Mucosa of rectum (tissue), 2 donors: ENCODE measurements at regions not wholly inside any gene's neighbourhood (a gene's known extent, or its start where the extent isn't known, plus 50 kb on each side); places are given as distances from the start of the nearest gene placed in this dataset.

Source experiments
- H3K27ac ChIP-seq, 2 donors: one replicate each; pipeline ENCODE4 v1.7.0; 2013; ENCODE audit warnings: inconsistent platforms in 2 of 2, low read depth in 2 of 2, low read length in 2 of 2
- H3K27me3 ChIP-seq, 2 donors: one replicate each; pipeline ENCODE4 v1.7.0; 2013; ENCODE audit warnings: low read length in 2 of 2; ENCODE audit not compliant: control insufficient read depth in 2 of 2, insufficient read depth in 2 of 2
- H3K36me3 ChIP-seq, 2 donors: one replicate each; pipeline ENCODE4 v1.7.0; 2013; ENCODE audit warnings: low read length in 2 of 2; ENCODE audit not compliant: control insufficient read depth in 2 of 2, insufficient read depth in 2 of 2
- H3K4me1 ChIP-seq, 2 donors: one replicate each; pipeline ENCODE4 v1.7.0; 2013; ENCODE audit warnings: low read length in 2 of 2, mild to moderate bottlenecking in 1 of 2; ENCODE audit not compliant: control insufficient read depth in 2 of 2, insufficient read depth in 2 of 2
- H3K4me3 ChIP-seq, 2 donors: one replicate each; pipeline ENCODE4 v1.7.0; 2013; ENCODE audit warnings: low read length in 2 of 2
- H3K9ac ChIP-seq, 2 donors: one replicate each; pipeline ENCODE4 v1.7.0; 2013; ENCODE audit warnings: low read length in 2 of 2, low read depth in 1 of 2, mild to moderate bottlenecking in 1 of 2
- H3K9me3 ChIP-seq, 2 donors: one replicate each; pipeline ENCODE4 v1.7.0; 2013; ENCODE audit warnings: low read length in 2 of 2; ENCODE audit not compliant: control insufficient read depth in 2 of 2
- donor health status: healthy.
- donor health status: Normal muscosa, but diverticular disease.

DNA sequence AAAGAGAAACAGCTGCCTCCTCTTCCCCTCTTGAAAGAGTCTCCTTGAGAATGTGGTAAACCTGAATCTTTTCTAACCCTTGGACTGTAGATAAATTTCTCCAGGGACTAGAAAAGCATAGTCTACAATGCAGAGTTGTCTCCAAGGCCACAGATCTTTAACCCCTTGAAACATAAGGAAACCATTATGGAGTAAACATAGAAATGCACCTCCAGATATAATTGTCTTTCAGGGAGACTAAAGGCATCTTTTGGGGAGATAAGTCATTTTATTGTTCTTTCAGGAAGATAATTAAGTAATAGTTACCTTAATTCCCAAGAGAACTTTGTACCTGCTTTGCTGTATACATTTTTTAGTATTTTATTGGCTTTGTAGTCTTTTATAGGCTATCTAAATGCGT, 373.6 kb upstream of the GRIA1 start:
- Histone ChIP-seq H3K9ac (no peak overlapping the region), H3K4me1 (no peaks in the 10 kb centered on the region), H3K27me3 (no peaks in the 10 kb centered on the region), H3K36me3 (no peaks in the 10 kb centered on the region), H3K4me3 (no peak overlapping the region), H3K27ac (no peak overlapping the region), H3K9me3 (no peaks in the 10 kb centered on the region)

- Histone ChIP-seq H3K9me3 (no peaks in the 10 kb centered on the region), H3K36me3 (no peaks in the 10 kb centered on the region), H3K27me3 (no peaks in the 10 kb centered on the region), H3K4me3 (no peak overlapping the region), H3K4me1 (no peaks in the 10 kb centered on the region), H3K27ac (no peak overlapping the region), H3K9ac (no peak overlapping the region)
Measured at GRCh38 chr5:153118018-153118417, 372.5 kb upstream of the GRIA1 start.

GRCh38 chr5:153122403-153122802, 368.1 kb upstream of the GRIA1 start:
- no peak overlapping the region for H3K27ac ChIP-seq
- H3K4me1 ChIP-seq, result no peaks in the 10 kb centered on the region
- H3K27me3 ChIP-seq, result no peaks in the 10 kb centered on the region
- H3K9me3 ChIP-seq, result no peaks in the 10 kb centered on the region
- H3K4me3 ChIP-seq, result no peak overlapping the region
- no peak overlapping the region for H3K9ac ChIP-seq
- no peaks in the 10 kb centered on the region for H3K36me3 ChIP-seq

DNA sequence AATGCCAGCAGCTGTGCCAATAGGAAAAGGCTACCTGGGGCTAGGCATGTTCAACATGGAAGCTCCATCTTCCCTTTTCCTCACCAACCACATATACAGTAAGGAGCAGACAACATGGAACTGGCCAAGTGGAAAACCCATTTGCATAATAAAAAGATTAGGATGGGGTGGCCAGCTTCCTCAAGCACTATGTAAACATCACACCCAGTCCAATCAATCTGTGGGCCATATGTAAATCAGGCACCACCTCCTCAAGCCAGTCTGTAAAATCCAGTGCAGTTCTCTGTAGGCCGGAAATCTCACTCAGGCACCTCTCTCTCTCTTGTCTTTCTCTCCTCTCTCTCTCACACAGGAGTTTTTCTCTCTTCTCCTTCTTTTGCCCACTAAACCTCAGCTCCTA, 360.2 kb upstream of the GRIA1 start:
- H3K36me3 ChIP-seq, result no peaks in the 10 kb centered on the region
- no peaks in the 10 kb centered on the region for H3K9me3 ChIP-seq
- no peak overlapping the region for H3K9ac ChIP-seq
- H3K4me3 ChIP-seq, result no peak overlapping the region
- no peaks in the 10 kb centered on the region for H3K4me1 ChIP-seq
- no peak overlapping the region for H3K27ac ChIP-seq
- H3K27me3 ChIP-seq, result no peaks in the 10 kb centered on the region

- Histone ChIP-seq H3K27ac (no peak overlapping the region), H3K36me3 (no peaks in the 10 kb centered on the region), H3K4me1 (no peaks in the 10 kb centered on the region), H3K4me3 (no peak overlapping the region), H3K27me3 (no peaks in the 10 kb centered on the region), H3K9ac (no peak overlapping the region), H3K9me3 (no peaks in the 10 kb centered on the region)
Measured at GRCh38 chr5:153135411-153135810, 355.1 kb upstream of the GRIA1 start.

DNA sequence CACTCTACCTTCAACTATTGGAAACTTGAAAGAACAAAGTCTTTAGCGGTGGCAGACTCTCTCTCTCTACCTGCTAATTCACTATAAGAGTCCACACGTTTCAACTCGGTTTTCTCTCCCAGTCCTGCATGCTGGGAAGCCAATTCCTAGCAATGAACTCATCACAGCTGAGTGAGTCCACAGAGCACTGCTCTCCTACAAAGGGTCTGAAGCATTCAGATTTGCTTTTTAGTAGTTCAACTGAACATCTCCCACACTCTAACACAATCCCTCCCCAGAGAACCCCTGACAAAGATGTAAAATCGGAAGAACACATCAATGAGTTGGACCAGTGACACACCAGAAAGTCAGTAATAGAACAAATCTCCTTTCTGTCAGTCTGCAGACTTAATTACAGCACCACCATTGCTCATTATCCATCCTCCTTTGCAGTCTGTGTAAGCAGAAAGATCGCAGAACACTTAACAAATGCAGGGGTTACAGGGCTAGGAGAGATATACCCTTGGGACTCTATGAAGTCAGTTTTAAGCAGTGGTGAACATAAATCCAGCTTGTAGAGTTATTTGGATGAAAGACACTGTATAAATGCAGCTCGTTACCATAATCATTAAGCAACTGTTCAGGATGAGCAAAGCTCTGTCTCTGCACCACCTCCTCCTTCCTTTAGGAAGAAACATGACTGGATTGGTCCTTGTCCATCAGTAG, 353.4 kb upstream of the GRIA1 start:
- H3K9ac ChIP-seq, result no peak overlapping the region
- H3K4me3 ChIP-seq, result no peak overlapping the region
- H3K27ac ChIP-seq, result no peak overlapping the region
- H3K36me3 ChIP-seq, result no peaks in the 10 kb centered on the region
- no peaks in the 10 kb centered on the region for H3K27me3 ChIP-seq
- H3K4me1 ChIP-seq, result no peaks in the 10 kb centered on the region
- no peaks in the 10 kb centered on the region for H3K9me3 ChIP-seq

DNA sequence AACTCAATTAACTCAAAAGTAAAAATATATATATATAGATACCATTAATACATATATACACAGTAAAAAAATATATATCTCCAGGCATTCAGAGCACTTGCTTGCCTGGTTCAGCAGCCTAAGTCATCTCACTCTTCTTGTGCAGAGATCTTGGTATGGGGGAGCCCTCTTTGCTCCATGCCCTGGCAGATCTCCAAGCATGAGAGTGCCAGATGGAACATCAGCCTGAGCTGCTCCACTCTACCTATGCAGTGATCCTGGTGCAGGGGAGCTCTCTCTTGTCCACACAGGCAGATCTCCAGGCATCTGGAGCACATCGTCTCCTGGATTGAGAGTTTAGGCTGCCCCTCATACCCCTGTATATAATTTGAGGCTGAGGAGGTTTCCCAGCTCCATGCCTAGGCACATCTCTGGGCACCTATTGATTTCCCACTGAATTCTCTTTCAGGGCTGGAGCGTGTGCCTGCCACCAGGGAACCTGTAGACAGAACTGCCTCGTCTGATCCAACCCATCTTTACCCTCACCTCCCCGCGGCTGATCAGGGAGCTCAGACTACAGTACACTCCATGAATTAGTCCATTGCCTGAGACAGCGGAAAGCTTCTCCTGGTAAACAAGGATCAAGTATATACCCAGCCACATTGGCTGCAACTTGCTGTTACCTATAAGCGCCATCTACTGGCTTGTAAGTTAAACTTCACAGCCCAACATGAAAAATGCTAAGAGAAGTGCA, 342.4 kb upstream of the GRIA1 start:
- Histone ChIP-seq H3K9ac (no peak overlapping the region), H3K36me3 (no peaks in the 10 kb centered on the region), H3K4me1 (no peaks in the 10 kb centered on the region), H3K4me3 (no peak overlapping the region), H3K9me3 (no peaks in the 10 kb centered on the region), H3K27ac (no peak overlapping the region), H3K27me3 (no peaks in the 10 kb centered on the region)

DNA sequence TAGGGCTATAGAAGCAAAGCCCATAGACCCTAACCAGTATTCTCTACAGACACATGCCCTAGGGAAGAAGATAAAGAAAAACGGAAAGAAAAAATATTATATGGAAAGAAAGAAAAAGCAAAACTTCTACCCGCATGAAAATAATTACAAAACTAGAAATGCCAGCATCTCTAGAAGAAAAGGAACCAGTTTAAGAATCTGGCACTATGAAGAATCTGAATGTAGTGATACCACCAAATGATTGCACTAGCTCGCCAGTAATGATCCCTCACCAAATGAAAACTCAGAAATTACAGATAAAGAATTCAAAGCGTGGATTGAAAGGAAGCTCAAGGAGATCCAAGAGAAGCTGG, 341.9 kb upstream of the GRIA1 start:
- no peaks in the 10 kb centered on the region for H3K4me1 ChIP-seq
- no peak overlapping the region for H3K4me3 ChIP-seq
- no peaks in the 10 kb centered on the region for H3K27me3 ChIP-seq
- H3K9ac ChIP-seq, result no peak overlapping the region
- H3K36me3 ChIP-seq, result no peaks in the 10 kb centered on the region
- H3K9me3 ChIP-seq, result no peaks in the 10 kb centered on the region
- H3K27ac ChIP-seq, result no peak overlapping the region

DNA sequence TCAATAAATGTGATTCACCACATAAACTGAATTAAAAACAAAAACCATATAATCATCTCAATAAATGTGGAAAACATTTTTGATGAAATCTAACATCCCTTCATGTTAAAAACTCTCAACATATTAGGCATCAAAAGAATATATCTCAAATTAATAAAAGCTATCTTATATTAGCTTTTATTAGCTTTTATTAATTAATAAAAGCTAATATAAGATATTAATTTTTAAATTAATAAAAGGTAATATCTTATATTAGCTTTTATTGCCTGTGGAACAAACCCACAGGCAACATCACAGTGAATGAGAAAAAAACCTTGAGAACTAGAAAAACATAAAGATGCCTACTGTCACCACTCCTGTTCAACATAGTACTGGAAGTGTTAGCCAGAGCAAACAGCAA, 338.9 kb upstream of the GRIA1 start:
- Histone ChIP-seq H3K4me3 (no peak overlapping the region), H3K9ac (no peak overlapping the region), H3K4me1 (no peaks in the 10 kb centered on the region), H3K27ac (no peak overlapping the region), H3K27me3 (no peaks in the 10 kb centered on the region), H3K36me3 (no peaks in the 10 kb centered on the region), H3K9me3 (no peaks in the 10 kb centered on the region)

DNA sequence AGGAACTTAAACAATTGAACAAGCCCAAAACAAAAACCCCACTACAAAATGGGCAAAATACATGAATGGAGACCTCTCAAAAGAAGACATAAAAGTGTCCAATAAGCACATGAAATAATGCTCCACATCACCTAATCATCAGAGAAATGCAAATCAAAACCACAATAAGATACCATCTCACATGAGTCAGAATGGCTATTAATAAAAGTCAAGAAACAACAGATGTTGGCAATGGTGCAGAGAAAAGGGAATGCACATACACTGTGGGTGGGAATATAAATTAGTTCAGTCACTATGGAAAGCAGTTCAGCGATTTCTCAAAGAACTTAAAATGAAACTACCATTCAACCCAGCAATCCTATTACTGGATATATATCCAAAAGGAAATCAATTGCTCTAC, 337.4 kb upstream of the GRIA1 start:
- Histone ChIP-seq H3K4me3 (no peak overlapping the region), H3K27ac (no peak overlapping the region), H3K4me1 (no peaks in the 10 kb centered on the region), H3K9me3 (no peaks in the 10 kb centered on the region), H3K27me3 (no peaks in the 10 kb centered on the region), H3K9ac (no peak overlapping the region), H3K36me3 (no peaks in the 10 kb centered on the region)
